ENCODE measurements at regions not wholly inside any gene's neighbourhood (a gene's known extent, or its start where the extent isn't known, plus 50 kb on each side); places are given as distances from the start of the nearest gene placed in this dataset.

DNA sequence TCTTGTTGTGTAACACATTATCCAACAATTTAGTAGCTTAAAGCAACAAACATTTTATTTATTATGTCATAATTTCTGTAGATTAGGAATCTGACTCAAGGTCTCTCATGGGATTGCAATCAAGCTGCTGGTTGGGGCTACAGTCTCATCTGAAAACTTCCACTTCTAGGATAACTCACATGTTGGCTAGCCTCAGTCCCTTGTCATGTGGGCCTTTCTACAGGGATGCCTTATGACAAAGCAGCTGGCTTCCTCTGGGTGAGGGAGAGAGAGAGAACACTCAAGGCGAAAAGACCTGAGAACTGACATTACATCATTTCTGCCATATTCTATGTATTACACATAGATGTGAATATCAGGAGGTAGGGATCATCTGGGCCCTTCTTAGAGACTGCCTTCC is 317.9 kb upstream of the VRK2 start:
- TF ChIP-seq CTCF (IDR thresholded peaks at IDR 0.05) = no peak
- no peak for TF ChIP-seq POLR2A (IDR thresholded peaks at IDR 0.05)

Data from ovary (tissue), 3 donors.